ENCODE measurements at regions not wholly inside any gene's neighbourhood (a gene's known extent, or its start where the extent isn't known, plus 50 kb on each side); places are given as distances from the start of the nearest gene placed in this dataset.
A peak's percentile ranks its signal among the peaks of the same experiment; 100 is the strongest.

GRCh38 chr1:47598357-47598756, 160.5 kb downstream of the FOXD2 start:
- H3K27ac Mint-ChIP-seq = no peak overlapping the region; a peak in 2 of 7 replicates

More at GRCh38 chr1:47598357-47598756, 160.5 kb downstream of the FOXD2 start:
- Histone ChIP-seq H3K56ac (ENCODE audit: insufficient read length, low read depth, low read length) (no peak overlapping the region), H2BK120ac (ENCODE audit: low read depth, low read length, poor library complexity, severe bottlenecking) (no peak overlapping the region), H3K9ac (ENCODE audit: extremely low read depth, insufficient read length, low read length) (no peak overlapping the region), H4K20me1 (ENCODE audit: control insufficient read depth, insufficient read depth, insufficient read length) (no peaks in the 10 kb centered on the region), H3K18ac (ENCODE audit: insufficient read length, low read depth, low read length) (no peak overlapping the region), H3K79me1 (ENCODE audit: insufficient read depth, low read depth, low read length, poor library complexity, severe bottlenecking) (no peaks in the 10 kb centered on the region), H3K23ac (ENCODE audit: insufficient read length, low read depth, low read length) (no peak overlapping the region), H3K27me3 (ENCODE audit: insufficient read depth, low read length) (peaks cover 9% of the 10 kb centered on the region; the same call in 1 of the 2 replicates), H3T11ph (ENCODE audit: low read length) (no peak overlapping the region), H3K14ac (ENCODE audit: insufficient read depth, low read length) (no peak overlapping the region), H3K4me1 (ENCODE audit: insufficient read depth, low read length) (no peaks in the 10 kb centered on the region), H3K9me3 (ENCODE audit: control insufficient read depth, low read depth, low read length) (peaks cover 6% of the 10 kb centered on the region), H3K27ac (ENCODE audit: insufficient read length, low read depth, low read length) (no peak overlapping the region), H4K91ac (ENCODE audit: insufficient read length, low read depth, low read length) (no peak overlapping the region), H2BK20ac (ENCODE audit: low read depth, low read length, poor library complexity, severe bottlenecking) (no peak overlapping the region), H2AK5ac (ENCODE audit: insufficient read length, low read length) (no peak overlapping the region), H2BK5ac (ENCODE audit: insufficient read length, low read length) (no peak overlapping the region), H2BK12ac (ENCODE audit: insufficient read length, low read depth, low read length) (no peak overlapping the region), H2BK15ac (ENCODE audit: low read depth, low read length) (no peak overlapping the region), H4K8ac (replicated peaks; ENCODE audit: insufficient read length, low read depth, low read length) (no peak overlapping the region), H2AFZ (ENCODE audit: low read length) (no peak overlapping the region), H4K5ac (ENCODE audit: insufficient read length, low read depth, low read length) (no peak overlapping the region), H3K79me2 (ENCODE audit: insufficient read depth, low read length) (no peaks in the 10 kb centered on the region), H3K23me2 (ENCODE audit: insufficient read length, low read depth, low read length, poor library complexity, severe bottlenecking) (no peaks in the 10 kb centered on the region), H3K4me2 (ENCODE audit: insufficient read depth, insufficient read length, low read length) (no peak overlapping the region), H3K4ac (ENCODE audit: low read depth, low read length) (no peak overlapping the region)
- Mint-ChIP-seq H3K9me3 (peaks cover 38 to 39% of the 10 kb centered on the region in 2 experiments), H3K36me3 (ENCODE audit: insufficient read depth in 1 of 3, low read depth in 3 of 3) (peaks cover 5 to 30% (median 10%) of the 10 kb centered on the region in 3 experiments; a peak in 6 of 7 replicates), H3K27me3 (ENCODE audit: low read depth) (peaks cover 18% of the 10 kb centered on the region), H3K4me3 (no peak overlapping the region), H3K4me1 (peaks cover 0 to 5% of the 10 kb centered on the region in 2 experiments; a peak in 3 of 4 replicates)
- no peak for TF ChIP-seq CTCF (conservative IDR thresholded peaks at IDR 0.05)
- WGBS (ENCODE audit: extremely low coverage, insufficient read length, low lambda C conversion rate) = no CpG with 5 or more reads among the region's 8 CpGs
- peak; percentile 12 for DNase-seq

All from H9 (cell line).